ENCODE measurements at regions not wholly inside any gene's neighbourhood (a gene's known extent, or its start where the extent isn't known, plus 50 kb on each side); places are given as distances from the start of the nearest gene placed in this dataset.

DNA sequence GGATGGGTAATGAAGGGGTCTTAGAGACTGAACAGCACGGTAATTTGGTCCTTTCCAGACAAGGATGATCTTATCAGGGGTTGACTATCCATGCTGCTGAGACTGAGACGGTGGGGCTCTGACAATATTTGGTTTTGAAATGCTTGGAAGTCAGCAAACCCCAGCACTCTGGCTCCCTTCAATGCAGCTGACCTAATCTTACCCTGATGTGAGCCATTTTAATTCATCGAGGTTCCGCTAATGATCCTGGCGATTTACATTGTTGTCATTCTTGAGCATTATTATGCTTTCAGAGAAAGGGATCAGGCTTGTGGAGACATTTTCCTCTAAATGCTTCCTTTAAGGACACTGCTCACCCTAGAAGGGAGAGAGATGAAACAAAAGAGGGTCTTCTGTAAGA, 114.6 kb upstream of the BMPER start:
- no peak overlapping the region for H3K27ac ChIP-seq (ENCODE audit: low read length)
- Mint-ChIP-seq H3K27ac (peak overlapping the region in 1 of 2 donors; percentile 73), H3K9me3 (no peaks in the 10 kb centered on the region), H3K36me3 (no peaks in the 10 kb centered on the region), H3K4me3 (no peak overlapping the region), H3K4me1 (peaks cover 10% of the 10 kb centered on the region in 2 donors), H3K27me3 (ENCODE audit: low read depth in 2 of 2) (peaks cover 0 to 4% of the 10 kb centered on the region in 2 donors)
- no peaks in the 10 kb centered on the region for H3K27me3 ChIP-seq (ENCODE audit: control insufficient read depth, insufficient read depth, low read length)
- no peak overlapping the region for H3K4me3 ChIP-seq (ENCODE audit: low read length)
- no peaks in the 10 kb centered on the region for H3K9me3 ChIP-seq (ENCODE audit: control insufficient read depth, insufficient read depth, low read length)
- no peak for DNase-seq
- TF ChIP-seq, protein P1, sequence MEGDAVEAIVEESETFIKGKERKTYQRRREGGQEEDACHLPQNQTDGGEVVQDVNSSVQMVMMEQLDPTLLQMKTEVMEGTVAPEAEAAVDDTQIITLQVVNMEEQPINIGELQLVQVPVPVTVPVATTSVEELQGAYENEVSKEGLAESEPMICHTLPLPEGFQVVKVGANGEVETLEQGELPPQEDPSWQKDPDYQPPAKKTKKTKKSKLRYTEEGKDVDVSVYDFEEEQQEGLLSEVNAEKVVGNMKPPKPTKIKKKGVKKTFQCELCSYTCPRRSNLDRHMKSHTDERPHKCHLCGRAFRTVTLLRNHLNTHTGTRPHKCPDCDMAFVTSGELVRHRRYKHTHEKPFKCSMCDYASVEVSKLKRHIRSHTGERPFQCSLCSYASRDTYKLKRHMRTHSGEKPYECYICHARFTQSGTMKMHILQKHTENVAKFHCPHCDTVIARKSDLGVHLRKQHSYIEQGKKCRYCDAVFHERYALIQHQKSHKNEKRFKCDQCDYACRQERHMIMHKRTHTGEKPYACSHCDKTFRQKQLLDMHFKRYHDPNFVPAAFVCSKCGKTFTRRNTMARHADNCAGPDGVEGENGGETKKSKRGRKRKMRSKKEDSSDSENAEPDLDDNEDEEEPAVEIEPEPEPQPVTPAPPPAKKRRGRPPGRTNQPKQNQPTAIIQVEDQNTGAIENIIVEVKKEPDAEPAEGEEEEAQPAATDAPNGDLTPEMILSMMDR (IDR thresholded peaks at IDR 0.05): no peak
- intact Hi-C loops (cut with micrococcal nuclease): no loop called here
- H3K36me3 ChIP-seq (ENCODE audit: control insufficient read depth, insufficient read depth, low read length): no peaks in the 10 kb centered on the region
- no peaks in the 10 kb centered on the region for H3K4me1 ChIP-seq (ENCODE audit: control insufficient read depth, insufficient read depth, low read length)
- 62% methylated on average over 5 of the region's 5 CpGs for WGBS (ENCODE audit: insufficient coverage)
- ATAC-seq: no peak

DNA sequence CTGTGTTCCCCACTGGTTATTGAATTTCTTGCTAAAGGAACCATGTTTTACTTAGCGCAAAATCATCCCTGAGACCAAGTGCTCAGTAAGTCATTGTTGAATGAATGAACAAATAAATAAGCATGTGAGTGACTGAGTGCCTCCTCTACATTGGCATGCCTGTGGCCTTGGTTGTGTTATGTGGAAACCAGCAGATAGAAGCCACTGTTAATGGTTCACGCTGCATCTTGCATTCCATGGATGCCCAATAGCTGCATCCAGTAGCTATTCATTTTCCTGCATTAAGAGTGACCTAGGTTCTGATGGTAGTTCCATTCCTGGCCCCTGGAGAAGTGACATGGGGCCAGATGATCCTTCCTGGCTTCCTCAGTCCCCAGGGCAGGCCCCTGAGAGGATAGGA, 113.3 kb upstream of the BMPER start:
- TF ChIP-seq, protein P1 (IDR thresholded peaks at IDR 0.05): no peak
- no peak overlapping the region for H3K4me3 Mint-ChIP-seq
- H3K9me3 Mint-ChIP-seq: no peaks in the 10 kb centered on the region
- H3K27ac ChIP-seq (ENCODE audit: low read length): no peak overlapping the region
- ATAC-seq: no peak
- intact Hi-C loops (cut with micrococcal nuclease): no loop called here
- H3K27me3 ChIP-seq (ENCODE audit: control insufficient read depth, insufficient read depth, low read length): no peaks in the 10 kb centered on the region
- DNase-seq: no peak
- no peaks in the 10 kb centered on the region for H3K36me3 Mint-ChIP-seq
- H3K9me3 ChIP-seq (ENCODE audit: control insufficient read depth, insufficient read depth, low read length): no peaks in the 10 kb centered on the region
- no peaks in the 10 kb centered on the region for H3K36me3 ChIP-seq (ENCODE audit: control insufficient read depth, insufficient read depth, low read length)
- no peak overlapping the region for H3K27ac Mint-ChIP-seq
- no peak overlapping the region for H3K4me3 ChIP-seq (ENCODE audit: low read length)
- no peaks in the 10 kb centered on the region for H3K4me1 ChIP-seq (ENCODE audit: control insufficient read depth, insufficient read depth, low read length)
- 91% methylated on average over 2 of the region's 2 CpGs for WGBS (ENCODE audit: insufficient coverage)
- H3K4me1 Mint-ChIP-seq: peaks cover 10% of the 10 kb centered on the region in 2 donors
- H3K27me3 Mint-ChIP-seq (ENCODE audit: low read depth in 2 of 2): no peaks in the 10 kb centered on the region

DNA sequence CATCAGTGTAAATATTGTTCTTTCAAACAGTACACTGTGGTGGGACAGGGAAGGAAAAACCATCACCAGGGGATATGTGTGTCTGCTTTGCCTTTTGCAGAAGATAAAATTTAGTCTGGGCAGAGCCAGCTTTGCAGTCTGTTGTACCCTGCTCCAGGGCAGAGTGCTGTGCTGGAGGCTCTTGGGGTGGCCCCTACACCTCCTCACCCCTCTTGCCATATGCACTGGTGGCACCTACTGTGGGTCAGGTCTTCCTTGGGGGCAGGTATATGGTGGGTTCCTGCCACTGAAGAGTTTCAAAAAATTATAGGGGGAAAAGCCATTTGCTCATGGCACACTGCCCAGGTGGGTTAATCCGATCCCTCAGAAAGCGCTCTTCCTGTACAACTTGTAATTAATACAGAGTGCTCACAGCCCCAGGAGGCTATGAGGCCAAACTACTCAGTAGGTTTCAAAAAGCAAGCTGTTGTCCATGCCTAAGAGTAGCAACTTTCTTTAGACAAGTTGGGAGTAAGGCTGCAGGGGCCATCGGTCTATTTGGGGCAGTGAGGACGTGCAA, 112.7 kb upstream of the BMPER start:
- no peaks in the 10 kb centered on the region for H3K27me3 ChIP-seq (ENCODE audit: control insufficient read depth, insufficient read depth, low read length)
- Mint-ChIP-seq H3K27me3 (ENCODE audit: low read depth in 2 of 2) (no peaks in the 10 kb centered on the region), H3K9me3 (no peaks in the 10 kb centered on the region), H3K4me1 (peaks cover 10% of the 10 kb centered on the region in 2 donors), H3K27ac (no peak overlapping the region), H3K4me3 (no peak overlapping the region), H3K36me3 (no peaks in the 10 kb centered on the region)
- intact Hi-C loops (cut with micrococcal nuclease): no loop called here
- no peak for DNase-seq
- H3K4me3 ChIP-seq (ENCODE audit: low read length): no peak overlapping the region
- H3K36me3 ChIP-seq (ENCODE audit: control insufficient read depth, insufficient read depth, low read length): no peaks in the 10 kb centered on the region
- H3K9me3 ChIP-seq (ENCODE audit: control insufficient read depth, insufficient read depth, low read length): no peaks in the 10 kb centered on the region
- TF ChIP-seq, protein P1 (IDR thresholded peaks at IDR 0.05): no peak
- no peaks in the 10 kb centered on the region for H3K4me1 ChIP-seq (ENCODE audit: control insufficient read depth, insufficient read depth, low read length)
- no peak overlapping the region for H3K27ac ChIP-seq (ENCODE audit: low read length)
- WGBS (ENCODE audit: insufficient coverage): 100% methylated on average over 4 of the region's 4 CpGs
- no peak for ATAC-seq

DNA sequence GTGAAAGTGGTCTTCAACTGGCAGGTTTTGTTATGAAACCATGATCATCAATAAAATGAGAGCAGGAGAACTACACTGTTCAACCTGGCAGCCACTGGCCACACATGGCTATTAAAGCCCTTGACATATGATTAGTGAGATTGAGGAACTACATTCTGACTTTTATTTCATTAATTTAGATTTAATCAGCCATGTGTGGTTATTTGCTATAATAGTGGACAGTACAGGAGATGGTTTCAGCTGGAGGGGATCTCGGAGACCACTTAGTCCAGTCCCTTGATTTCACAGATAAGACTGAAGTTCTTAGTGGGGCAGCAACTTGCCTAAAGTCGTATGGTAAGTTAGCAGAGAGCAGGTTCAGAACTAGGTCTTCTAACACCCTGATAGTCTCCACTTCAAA, 111.7 kb upstream of the BMPER start:
- H3K4me3 Mint-ChIP-seq: no peak overlapping the region
- no peak for DNase-seq
- 79% methylated on average over 2 of the region's 2 CpGs for WGBS (ENCODE audit: insufficient coverage)
- intact Hi-C loops (cut with micrococcal nuclease): no loop called here
- H3K36me3 ChIP-seq (ENCODE audit: control insufficient read depth, insufficient read depth, low read length): no peaks in the 10 kb centered on the region
- H3K27ac Mint-ChIP-seq: no peak overlapping the region
- TF ChIP-seq, protein P1 (IDR thresholded peaks at IDR 0.05): no peak
- no peak overlapping the region for H3K27ac ChIP-seq (ENCODE audit: low read length)
- no peaks in the 10 kb centered on the region for H3K9me3 Mint-ChIP-seq
- no peaks in the 10 kb centered on the region for H3K27me3 Mint-ChIP-seq (ENCODE audit: low read depth in 2 of 2)
- no peak for ATAC-seq
- no peaks in the 10 kb centered on the region for H3K27me3 ChIP-seq (ENCODE audit: control insufficient read depth, insufficient read depth, low read length)
- no peaks in the 10 kb centered on the region for H3K36me3 Mint-ChIP-seq
- no peaks in the 10 kb centered on the region for H3K9me3 ChIP-seq (ENCODE audit: control insufficient read depth, insufficient read depth, low read length)
- H3K4me3 ChIP-seq (ENCODE audit: low read length): no peak overlapping the region
- peaks cover 10% of the 10 kb centered on the region in 2 donors for H3K4me1 Mint-ChIP-seq
- H3K4me1 ChIP-seq (ENCODE audit: control insufficient read depth, insufficient read depth, low read length): no peaks in the 10 kb centered on the region

All from natural killer cell (primary cell).